ENCODE measurements at regions not wholly inside any gene's neighbourhood (a gene's known extent, or its start where the extent isn't known, plus 50 kb on each side); places are given as distances from the start of the nearest gene placed in this dataset.

DNA sequence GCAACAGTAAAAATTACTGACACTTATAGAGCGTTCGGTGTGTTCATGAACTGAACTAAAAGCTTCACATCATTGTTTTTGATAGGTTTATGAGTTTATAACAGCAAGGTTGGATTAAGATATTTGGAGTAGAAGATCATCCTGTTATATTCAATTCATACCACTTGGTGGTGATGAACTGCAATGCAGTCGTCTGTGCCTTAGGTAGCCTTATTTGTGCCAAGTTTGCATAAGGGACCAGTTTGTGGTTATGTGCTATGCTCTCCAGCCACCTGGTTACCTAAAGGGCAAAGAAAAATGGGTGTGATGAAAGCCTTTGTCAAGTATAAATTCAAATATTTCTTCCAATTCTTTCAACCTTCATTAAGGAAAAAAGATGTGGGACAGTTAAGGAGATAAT, 150.9 kb upstream of the KCNH7 start:
- TF ChIP-seq, protein P1, sequence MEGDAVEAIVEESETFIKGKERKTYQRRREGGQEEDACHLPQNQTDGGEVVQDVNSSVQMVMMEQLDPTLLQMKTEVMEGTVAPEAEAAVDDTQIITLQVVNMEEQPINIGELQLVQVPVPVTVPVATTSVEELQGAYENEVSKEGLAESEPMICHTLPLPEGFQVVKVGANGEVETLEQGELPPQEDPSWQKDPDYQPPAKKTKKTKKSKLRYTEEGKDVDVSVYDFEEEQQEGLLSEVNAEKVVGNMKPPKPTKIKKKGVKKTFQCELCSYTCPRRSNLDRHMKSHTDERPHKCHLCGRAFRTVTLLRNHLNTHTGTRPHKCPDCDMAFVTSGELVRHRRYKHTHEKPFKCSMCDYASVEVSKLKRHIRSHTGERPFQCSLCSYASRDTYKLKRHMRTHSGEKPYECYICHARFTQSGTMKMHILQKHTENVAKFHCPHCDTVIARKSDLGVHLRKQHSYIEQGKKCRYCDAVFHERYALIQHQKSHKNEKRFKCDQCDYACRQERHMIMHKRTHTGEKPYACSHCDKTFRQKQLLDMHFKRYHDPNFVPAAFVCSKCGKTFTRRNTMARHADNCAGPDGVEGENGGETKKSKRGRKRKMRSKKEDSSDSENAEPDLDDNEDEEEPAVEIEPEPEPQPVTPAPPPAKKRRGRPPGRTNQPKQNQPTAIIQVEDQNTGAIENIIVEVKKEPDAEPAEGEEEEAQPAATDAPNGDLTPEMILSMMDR (IDR thresholded peaks at IDR 0.05; ENCODE audit: low read length, missing control alignments), result no peak
- no peak overlapping the region for H3K4me3 ChIP-seq (replicated peaks; ENCODE audit: low read depth, low read length)
- no peak for DNase-seq (ENCODE audit: low read depth)

DNA sequence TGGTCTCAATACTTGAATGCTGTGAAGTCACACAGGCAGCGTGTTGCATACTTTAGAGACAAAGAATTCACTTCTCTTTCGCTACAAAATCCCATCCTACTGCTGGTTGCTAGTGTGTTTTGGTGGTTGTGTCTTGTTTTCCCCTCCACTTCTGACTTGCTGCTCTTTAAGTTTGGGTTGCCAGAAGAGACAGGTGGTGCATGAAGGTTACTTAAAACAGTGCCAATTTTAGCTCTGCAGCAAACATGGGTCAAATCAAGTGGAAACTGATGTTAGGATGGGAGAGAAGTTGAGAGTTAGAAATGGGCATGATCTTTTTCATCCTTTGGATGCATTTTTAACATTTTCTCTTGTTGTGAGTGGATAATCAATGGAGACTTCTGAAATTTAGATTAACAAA, 136.2 kb upstream of the KCNH7 start:
- H3K4me3 ChIP-seq (replicated peaks; ENCODE audit: low read depth, low read length), result no peak overlapping the region
- TF ChIP-seq, protein P1 (IDR thresholded peaks at IDR 0.05; ENCODE audit: low read length, missing control alignments), result no peak
- DNase-seq (ENCODE audit: low read depth), result no peak

DNA sequence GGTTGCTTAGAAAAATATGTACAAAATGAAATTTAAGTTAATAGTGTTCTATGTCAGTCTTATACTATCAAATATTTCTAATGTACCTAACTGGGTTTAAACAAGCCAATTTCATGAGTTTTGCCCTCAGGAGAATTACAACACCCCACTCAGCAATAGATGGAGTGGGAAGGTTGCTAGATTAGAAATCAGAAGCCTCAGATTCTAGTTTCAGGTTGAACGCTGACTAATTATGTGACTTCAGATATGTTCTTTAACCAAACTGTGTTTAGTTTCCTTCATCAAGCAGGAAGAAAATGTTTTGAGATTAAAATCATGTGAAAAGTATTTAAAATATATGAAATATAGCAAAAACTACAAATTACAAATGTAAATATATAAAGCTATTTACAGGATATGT, 133.8 kb upstream of the KCNH7 start:
- DNase-seq (ENCODE audit: low read depth), result no peak
- H3K4me3 ChIP-seq (replicated peaks; ENCODE audit: low read depth, low read length), result no peak overlapping the region
- TF ChIP-seq, protein P1 (IDR thresholded peaks at IDR 0.05; ENCODE audit: low read length, missing control alignments), result no peak

DNA sequence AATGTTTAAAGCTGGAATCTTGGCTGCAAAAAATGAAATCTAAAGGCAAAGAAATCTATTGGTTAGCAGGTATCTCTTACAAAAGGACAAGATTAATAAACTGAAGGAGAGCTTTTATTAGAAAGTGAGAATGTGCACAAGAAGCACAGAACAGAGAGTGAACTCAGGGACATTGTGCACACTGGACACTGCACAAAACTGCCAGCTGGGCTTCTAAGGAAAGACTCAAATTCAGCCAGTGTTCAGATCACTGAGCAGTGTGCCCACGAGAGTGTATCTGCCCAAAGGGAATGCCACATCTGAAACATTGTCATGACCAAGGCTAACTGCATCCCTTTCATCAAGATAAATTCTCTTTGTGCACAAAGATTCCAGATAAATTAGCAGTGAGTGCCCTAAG, 129.7 kb upstream of the KCNH7 start:
- H3K4me3 ChIP-seq (replicated peaks; ENCODE audit: low read depth, low read length), result no peak overlapping the region
- TF ChIP-seq, protein P1 (IDR thresholded peaks at IDR 0.05; ENCODE audit: low read length, missing control alignments), result no peak
- DNase-seq (ENCODE audit: low read depth), result no peak

DNA sequence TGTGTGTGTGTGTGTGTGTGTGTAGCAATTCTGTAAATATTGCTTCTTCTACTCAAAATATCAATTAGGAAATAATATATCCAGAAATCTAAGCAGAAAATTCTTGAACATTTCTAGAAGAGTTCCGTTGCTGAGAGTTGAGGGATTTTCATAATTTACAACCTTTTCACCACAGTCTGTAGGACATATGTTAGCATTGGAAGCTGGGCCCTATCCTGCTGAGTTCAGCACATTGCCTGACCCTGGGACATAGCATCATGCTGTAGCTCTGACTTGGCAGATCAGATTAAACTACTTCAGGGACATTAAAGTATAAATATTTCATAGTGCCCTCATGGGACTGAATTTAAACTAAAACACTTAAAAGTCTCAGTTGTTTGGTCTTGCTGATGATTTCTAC, 129.2 kb upstream of the KCNH7 start:
- TF ChIP-seq, protein P1 (IDR thresholded peaks at IDR 0.05; ENCODE audit: low read length, missing control alignments), result no peak
- no peak for DNase-seq (ENCODE audit: low read depth)
- no peak overlapping the region for H3K4me3 ChIP-seq (replicated peaks; ENCODE audit: low read depth, low read length)

DNA sequence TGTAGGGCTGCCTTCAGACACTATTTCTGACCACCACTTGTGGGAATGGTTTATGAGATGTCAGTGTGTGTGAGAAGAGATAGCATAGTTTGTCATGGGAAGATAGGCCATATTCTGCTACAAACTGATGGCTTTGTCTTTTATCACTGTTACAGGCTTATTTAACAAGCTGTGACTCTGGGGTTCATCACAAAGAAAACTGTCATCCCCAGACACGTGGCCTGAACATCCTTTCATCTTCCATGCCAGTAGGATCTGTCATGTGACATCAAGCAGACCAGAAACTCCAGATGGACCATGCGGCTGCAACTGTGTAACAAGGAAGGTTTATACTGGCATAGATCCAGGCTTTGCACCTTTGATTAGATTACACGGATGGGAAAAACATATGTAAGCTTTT, 128.6 kb upstream of the KCNH7 start:
- no peak overlapping the region for H3K4me3 ChIP-seq (replicated peaks; ENCODE audit: low read depth, low read length)
- TF ChIP-seq, protein P1 (IDR thresholded peaks at IDR 0.05; ENCODE audit: low read length, missing control alignments), result no peak
- no peak for DNase-seq (ENCODE audit: low read depth)

DNA sequence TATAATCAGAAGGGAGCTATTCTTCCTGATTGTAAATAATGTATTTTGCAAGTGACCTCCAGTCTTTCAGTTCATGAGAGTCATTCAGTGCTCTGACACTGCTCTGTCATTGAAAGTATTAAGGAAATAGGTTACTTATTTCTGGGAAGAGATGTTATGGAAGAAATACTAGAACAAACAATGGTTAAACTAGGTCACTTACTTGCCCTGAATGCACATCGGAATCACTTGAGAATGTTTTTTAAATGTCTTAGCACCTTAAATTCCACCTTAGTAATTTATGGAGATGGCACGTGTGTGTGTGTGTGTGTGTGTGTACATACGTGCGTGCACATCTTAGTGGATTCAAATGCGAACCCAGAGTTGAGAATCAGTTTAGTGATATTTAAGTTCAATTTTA, 126.6 kb upstream of the KCNH7 start:
- TF ChIP-seq, protein P1 (IDR thresholded peaks at IDR 0.05; ENCODE audit: low read length, missing control alignments), result no peak
- DNase-seq (ENCODE audit: low read depth), result no peak
- H3K4me3 ChIP-seq (replicated peaks; ENCODE audit: low read depth, low read length), result no peak overlapping the region
